ENCODE measurements at regions not wholly inside any gene's neighbourhood (a gene's known extent, or its start where the extent isn't known, plus 50 kb on each side); places are given as distances from the start of the nearest gene placed in this dataset.

DNA sequence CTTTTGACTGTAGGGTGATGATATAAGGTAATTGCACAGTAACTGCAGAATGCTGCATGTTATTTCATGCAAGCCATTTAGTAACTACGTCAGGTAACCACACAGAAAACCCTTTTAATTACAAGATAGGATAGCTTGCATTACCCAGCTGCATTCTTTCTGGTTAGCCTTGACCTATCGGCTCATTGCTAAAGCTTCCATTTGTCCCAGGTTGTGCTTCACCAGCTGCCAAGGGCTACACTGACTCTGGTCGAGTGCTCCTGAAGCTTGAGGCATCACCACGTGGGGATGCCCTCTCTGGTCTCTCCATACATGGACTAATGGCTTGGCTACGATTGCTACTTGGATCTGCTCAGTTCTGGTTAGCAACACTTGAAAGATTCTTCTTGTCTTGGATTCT lies 81.1 kb upstream of the SLC12A2 start:
- no peak for TF ChIP-seq CTCF (IDR thresholded peaks at IDR 0.05; ENCODE audit: low read depth, low read length, missing control alignments)
- in situ Hi-C loops (cut with HindIII; ENCODE audit: low sequenced_read_pairs), result no loop called here
- DNase-seq (ENCODE audit: low read depth), result no peak
- no peak overlapping the region for H3K4me3 ChIP-seq (ENCODE audit: low read depth, low read length)

DNA sequence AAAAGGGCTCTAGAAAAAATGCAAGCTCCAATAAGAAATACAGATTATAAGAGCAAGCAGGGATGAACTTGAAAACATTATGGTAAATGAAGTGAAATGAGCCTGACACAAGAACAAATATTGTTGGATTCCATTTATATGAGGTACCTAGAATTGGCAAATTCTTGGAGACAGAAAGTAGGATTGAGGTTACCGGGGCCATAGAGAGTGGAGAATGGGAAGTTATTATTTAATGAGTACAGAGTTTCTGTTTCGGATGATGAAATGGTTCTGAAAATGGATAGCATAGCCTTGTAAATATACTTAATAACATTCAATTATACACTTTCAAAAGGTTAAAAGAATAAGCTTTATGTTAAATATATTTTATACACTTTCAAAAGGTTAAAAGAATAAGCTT lies 75.6 kb upstream of the SLC12A2 start:
- in situ Hi-C loops (cut with HindIII; ENCODE audit: low sequenced_read_pairs), result no loop called here
- no peak for DNase-seq (ENCODE audit: low read depth)
- TF ChIP-seq CTCF (IDR thresholded peaks at IDR 0.05; ENCODE audit: low read depth, low read length, missing control alignments), result no peak
- H3K4me3 ChIP-seq (ENCODE audit: low read depth, low read length), result no peak overlapping the region

- TF ChIP-seq CTCF (IDR thresholded peaks at IDR 0.05; ENCODE audit: low read depth, low read length, missing control alignments), result no peak
- in situ Hi-C loops (cut with HindIII; ENCODE audit: low sequenced_read_pairs), result no loop called here
- no peak for DNase-seq (ENCODE audit: low read depth)
Observed at GRCh38 chr5:128009403-128009802, 74.2 kb upstream of the SLC12A2 start.

GRCh38 chr5:128011339-128011738 lies 72.2 kb upstream of the SLC12A2 start:
- in situ Hi-C loops (cut with HindIII; ENCODE audit: low sequenced_read_pairs), result no loop called here
- no peak for TF ChIP-seq CTCF (IDR thresholded peaks at IDR 0.05; ENCODE audit: low read depth, low read length, missing control alignments)
- no peak overlapping the region for H3K4me3 ChIP-seq (ENCODE audit: low read depth, low read length)
- DNase-seq (ENCODE audit: low read depth), result no peak

More at GRCh38 chr5:128009403-128009802, 74.2 kb upstream of the SLC12A2 start:
- no peak overlapping the region for H3K4me3 ChIP-seq (ENCODE audit: low read depth, low read length)

- in situ Hi-C loops (cut with HindIII; ENCODE audit: low sequenced_read_pairs), result no loop called here
- TF ChIP-seq CTCF (IDR thresholded peaks at IDR 0.05; ENCODE audit: low read depth, low read length, missing control alignments), result no peak
- DNase-seq (ENCODE audit: low read depth), result no peak
Observed at GRCh38 chr5:128014578-128014977, 69.0 kb upstream of the SLC12A2 start.

GRCh38 chr5:128015478-128015877 lies 68.1 kb upstream of the SLC12A2 start:
- no peak overlapping the region for H3K4me3 ChIP-seq (ENCODE audit: low read depth, low read length)
- no peak for TF ChIP-seq CTCF (IDR thresholded peaks at IDR 0.05; ENCODE audit: low read depth, low read length, missing control alignments)
- no peak for DNase-seq (ENCODE audit: low read depth)
- in situ Hi-C loops (cut with HindIII; ENCODE audit: low sequenced_read_pairs), result no loop called here

More at GRCh38 chr5:128014578-128014977, 69.0 kb upstream of the SLC12A2 start:
- no peak overlapping the region for H3K4me3 ChIP-seq (ENCODE audit: low read depth, low read length)

GRCh38 chr5:128015978-128016377 lies 67.6 kb upstream of the SLC12A2 start:
- no peak overlapping the region for H3K4me3 ChIP-seq (ENCODE audit: low read depth, low read length)
- no peak for TF ChIP-seq CTCF (IDR thresholded peaks at IDR 0.05; ENCODE audit: low read depth, low read length, missing control alignments)
- DNase-seq (ENCODE audit: low read depth), result no peak
- in situ Hi-C loops (cut with HindIII; ENCODE audit: low sequenced_read_pairs), result no loop called here

Data from astrocyte of the cerebellum (primary cell).